ENCODE measurements at regions not wholly inside any gene's neighbourhood (a gene's known extent, or its start where the extent isn't known, plus 50 kb on each side); places are given as distances from the start of the nearest gene placed in this dataset.
"Not testable (repeated sequence)": the region's sequence is repeated elsewhere in the genome, so short reads cannot be mapped to it uniquely, and the experiment has no call there.

- no peaks in the 10 kb centered on the region for H3K4me1 Mint-ChIP-seq
- Histone ChIP-seq H3K79me1 (ENCODE audit: insufficient read depth, low read depth, low read length, poor library complexity, severe bottlenecking) (no peaks in the 10 kb centered on the region), H2BK12ac (ENCODE audit: insufficient read length, low read depth, low read length) (no peak overlapping the region), H4K5ac (ENCODE audit: insufficient read length, low read depth, low read length) (no peak overlapping the region), H4K20me1 (ENCODE audit: control insufficient read depth, insufficient read depth, insufficient read length) (no peaks in the 10 kb centered on the region), H3K27me3 (ENCODE audit: insufficient read depth, low read length) (no peaks in the 10 kb centered on the region), H2AFZ (ENCODE audit: low read length) (no peak overlapping the region), H3K56ac (ENCODE audit: insufficient read length, low read depth, low read length) (no peak overlapping the region), H4K91ac (ENCODE audit: insufficient read length, low read depth, low read length) (no peak overlapping the region), H3K4ac (ENCODE audit: low read depth, low read length) (no peak overlapping the region), H3K14ac (ENCODE audit: insufficient read depth, low read length) (no peak overlapping the region; the same call in 1 of the 2 replicates), H3K18ac (ENCODE audit: insufficient read length, low read depth, low read length) (no peak overlapping the region), H4K8ac (replicated peaks; ENCODE audit: insufficient read length, low read depth, low read length) (no peak overlapping the region), H3K27ac (ENCODE audit: insufficient read length, low read depth, low read length) (no peak overlapping the region), H3K23ac (ENCODE audit: insufficient read length, low read depth, low read length) (no peak overlapping the region), H3K23me2 (ENCODE audit: insufficient read length, low read depth, low read length, poor library complexity, severe bottlenecking) (no peaks in the 10 kb centered on the region), H2BK5ac (ENCODE audit: insufficient read length, low read length) (no peak overlapping the region), H3T11ph (ENCODE audit: low read length) (no peak overlapping the region), H2BK120ac (ENCODE audit: low read depth, low read length, poor library complexity, severe bottlenecking) (no peak overlapping the region), H3K4me1 (ENCODE audit: insufficient read depth, low read length) (no peaks in the 10 kb centered on the region), H2BK20ac (ENCODE audit: low read depth, low read length, poor library complexity, severe bottlenecking) (no peak overlapping the region), H3K9me3 (ENCODE audit: control insufficient read depth, low read depth, low read length) (no peaks in the 10 kb centered on the region), H3K4me2 (ENCODE audit: insufficient read depth, insufficient read length, low read length) (no peak overlapping the region), H2BK15ac (ENCODE audit: low read depth, low read length) (no peak overlapping the region; the same call in 1 of the 2 replicates), H3K79me2 (ENCODE audit: insufficient read depth, low read length) (no peaks in the 10 kb centered on the region), H2AK5ac (ENCODE audit: insufficient read length, low read length) (no peak overlapping the region), H3K9ac (ENCODE audit: extremely low read depth, insufficient read length, low read length) (no peak overlapping the region)
- H3K4me3 Mint-ChIP-seq: no peak overlapping the region
- WGBS (ENCODE audit: extremely low coverage, insufficient read length, low lambda C conversion rate): no CpG with 5 or more reads among the region's 8 CpGs
- no peak for TF ChIP-seq CTCF (conservative IDR thresholded peaks at IDR 0.05)
- no peak for DNase-seq
- no peaks in the 10 kb centered on the region for H3K9me3 Mint-ChIP-seq
- no peak overlapping the region for H3K27ac Mint-ChIP-seq
- H3K27me3 Mint-ChIP-seq (ENCODE audit: low read depth): no peaks in the 10 kb centered on the region
- no peaks in the 10 kb centered on the region; a peak in 1 of 7 replicates for H3K36me3 Mint-ChIP-seq (ENCODE audit: insufficient read depth in 1 of 3, low read depth in 3 of 3)
Measured at GRCh38 chr7:140273417-140273816, 96.6 kb upstream of the KDM7A start.

- H4K20me1 ChIP-seq (ENCODE audit: control insufficient read depth, insufficient read depth, insufficient read length); H3K56ac ChIP-seq (ENCODE audit: insufficient read length, low read depth, low read length); H3K9me3 Mint-ChIP-seq; H3K23me2 ChIP-seq (ENCODE audit: insufficient read length, low read depth, low read length, poor library complexity, severe bottlenecking); H3K4me1 Mint-ChIP-seq; H3K23ac ChIP-seq (ENCODE audit: insufficient read length, low read depth, low read length); H2BK15ac ChIP-seq (ENCODE audit: low read depth, low read length); H3K4me3 Mint-ChIP-seq; H4K91ac ChIP-seq (ENCODE audit: insufficient read length, low read depth, low read length); H2BK12ac ChIP-seq (ENCODE audit: insufficient read length, low read depth, low read length); H3K27ac ChIP-seq (ENCODE audit: insufficient read length, low read depth, low read length); H3K9ac ChIP-seq (ENCODE audit: extremely low read depth, insufficient read length, low read length); H3K18ac ChIP-seq (ENCODE audit: insufficient read length, low read depth, low read length); H3K4ac ChIP-seq (ENCODE audit: low read depth, low read length); H3K36me3 Mint-ChIP-seq (ENCODE audit: insufficient read depth in 1 of 3, low read depth in 3 of 3); H3K27ac Mint-ChIP-seq; H3K79me1 ChIP-seq (ENCODE audit: insufficient read depth, low read depth, low read length, poor library complexity, severe bottlenecking); H3K14ac ChIP-seq (ENCODE audit: insufficient read depth, low read length); H2BK120ac ChIP-seq (ENCODE audit: low read depth, low read length, poor library complexity, severe bottlenecking); H3T11ph ChIP-seq (ENCODE audit: low read length); H3K27me3 Mint-ChIP-seq (ENCODE audit: low read depth); H3K27me3 ChIP-seq (ENCODE audit: insufficient read depth, low read length); H2AFZ ChIP-seq (ENCODE audit: low read length); DNase-seq; H3K4me2 ChIP-seq (ENCODE audit: insufficient read depth, insufficient read length, low read length); H2BK20ac ChIP-seq (ENCODE audit: low read depth, low read length, poor library complexity, severe bottlenecking); H3K79me2 ChIP-seq (ENCODE audit: insufficient read depth, low read length); H2AK5ac ChIP-seq (ENCODE audit: insufficient read length, low read length); H3K4me1 ChIP-seq (ENCODE audit: insufficient read depth, low read length); H3K9me3 ChIP-seq (ENCODE audit: control insufficient read depth, low read depth, low read length); H4K5ac ChIP-seq (ENCODE audit: insufficient read length, low read depth, low read length); H4K8ac ChIP-seq (replicated peaks; ENCODE audit: insufficient read length, low read depth, low read length); H2BK5ac ChIP-seq (ENCODE audit: insufficient read length, low read length): not testable (repeated sequence)
- no CpG with 5 or more reads among the region's 16 CpGs for WGBS (ENCODE audit: extremely low coverage, insufficient read length, low lambda C conversion rate)
Measured at GRCh38 chr7:140271643-140271968, 94.8 kb upstream of the KDM7A start.

All from H9 (cell line).